PC-3 (cell line): ENCODE measurements at regions not wholly inside any gene's neighbourhood (a gene's known extent, or its start where the extent isn't known, plus 50 kb on each side); places are given as distances from the start of the nearest gene placed in this dataset.

Experiments used
- ATAC-seq: fragments of 200-7000 bp; cut with Tn5 transposase; 2 replicates; pipeline ENCODE4 v1.9.1; 2020; ENCODE audit warnings: mild to moderate bottlenecking, moderate library complexity
- BruUV-seq: library from RNA; stranded (reverse); fragments of 400-500 nt; replicated peaks from 2 replicates; lab custom pipeline; 2021; lab: Mats Ljungman, UMichigan
- CTCF ChIA-PET: fragments of 300-600 bp; sonication (Branson Sonifier 250); formaldehyde crosslinking; loops from one replicate; lab custom pipeline; 2022; ENCODE audit warnings: antibody characterized with exemption; lab: Charles Lee
- POLR2A ChIA-PET: fragments of 300-600 bp; sonication (Branson Sonifier 250); formaldehyde crosslinking; loops from one replicate; lab custom pipeline; 2022; ENCODE audit warnings: antibody characterized with exemption; ENCODE audit not compliant: unreplicated experiment; lab: Charles Lee
- DNase-seq: peaks from one replicate; pipeline ENCODE4 v3.0.0-alpha.2; 2015
- H2AFZ ChIP-seq: fragments of 300-600 bp; sonication (generic); 2 replicates; pipeline ENCODE4 v1.6.0; 2016; ENCODE audit warnings: antibody characterized with exemption, low read length
- H3F3A ChIP-seq: fragments of 300-600 bp; sonication (generic); one replicate; pipeline ENCODE4 v1.6.0; 2017; ENCODE audit warnings: antibody characterized with exemption, low read length, control low read depth, mild to moderate bottlenecking; ENCODE audit not compliant: unreplicated experiment
- H3K27ac ChIP-seq: fragments of 300-600 bp; sonication (generic); 2 replicates; pipeline ENCODE4 v1.5.1; 2016; ENCODE audit warnings: mild to moderate bottlenecking, low read length
- H3K27me3 ChIP-seq: fragments of 300-600 bp; sonication (generic); 2 replicates; pipeline ENCODE4 v1.6.1; 2016; ENCODE audit warnings: low read length, mixed read lengths
- H3K36me3 ChIP-seq: fragments of 300-600 bp; sonication (generic); 2 replicates; pipeline ENCODE4 v1.6.1; 2016; ENCODE audit warnings: low read depth, mixed run types, low read length, mixed read lengths
- H3K4me1 ChIP-seq: fragments of 300-600 bp; sonication (generic); 2 replicates; pipeline ENCODE4 v1.5.1; 2016; ENCODE audit warnings: low read length; ENCODE audit not compliant: insufficient read depth
- H3K4me2 ChIP-seq: fragments of 300-600 bp; sonication (generic); 2 replicates; pipeline ENCODE4 v1.6.0; 2016; ENCODE audit warnings: low read length
- H3K4me3 ChIP-seq: fragments of 300-600 bp; sonication (generic); 2 replicates; pipeline ENCODE4 v1.5.1; 2016; ENCODE audit warnings: mild to moderate bottlenecking, low read length, mixed read lengths
- H3K79me2 ChIP-seq: fragments of 300-600 bp; sonication (generic); 2 replicates; pipeline ENCODE4 v1.6.1; 2017; ENCODE audit warnings: low read length, mixed read lengths
- H3K9ac ChIP-seq: fragments of 300-600 bp; sonication (generic); 2 replicates; pipeline ENCODE4 v1.6.0; 2016; ENCODE audit warnings: mild to moderate bottlenecking, low read length
- H3K9me2 ChIP-seq: fragments of 300-600 bp; sonication (generic); replicated peaks from 2 replicates; pipeline ENCODE4 v1.6.1; 2016; ENCODE audit warnings: mixed run types, low read length, mixed read lengths
- H3K9me3 ChIP-seq: fragments of 300-600 bp; sonication (generic); 2 replicates; pipeline ENCODE4 v1.6.1; 2016; ENCODE audit warnings: low read length, mixed read lengths
- H4K20me1 ChIP-seq: fragments of 300-600 bp; sonication (generic); 2 replicates; pipeline ENCODE4 v1.6.1; 2016; ENCODE audit warnings: low read length, mixed read lengths
- EZH2 ChIP-seq: fragments of 300-600 bp; sonication (generic); IDR thresholded peaks from one replicate; pipeline ENCODE4 v1.6.1; 2017; ENCODE audit warnings: antibody characterized with exemption, mild to moderate bottlenecking, low read length; ENCODE audit not compliant: unreplicated experiment
- EZH2phosphoT487 ChIP-seq: fragments of 300-600 bp; sonication (generic); IDR thresholded peaks from 2 replicates; pipeline ENCODE4 v1.6.1; 2018; ENCODE audit warnings: mild to moderate bottlenecking, antibody characterized with exemption, low read length, borderline replicate concordance
- intact Hi-C: fragments of 100-400 bp; cut with micrococcal nuclease; formaldehyde crosslinking; loops from 2 replicates; pipeline ENCODE4 v1.9.0; 2023
- TF ChIP-seq, protein P1 (sequence below): fragments of 300-600 bp; sonication (generic); conservative IDR thresholded peaks from 2 replicates; pipeline ENCODE4 v1.5.1; 2017; ENCODE audit warnings: antibody characterized with exemption, low read depth, mild to moderate bottlenecking, low read length

DNA sequence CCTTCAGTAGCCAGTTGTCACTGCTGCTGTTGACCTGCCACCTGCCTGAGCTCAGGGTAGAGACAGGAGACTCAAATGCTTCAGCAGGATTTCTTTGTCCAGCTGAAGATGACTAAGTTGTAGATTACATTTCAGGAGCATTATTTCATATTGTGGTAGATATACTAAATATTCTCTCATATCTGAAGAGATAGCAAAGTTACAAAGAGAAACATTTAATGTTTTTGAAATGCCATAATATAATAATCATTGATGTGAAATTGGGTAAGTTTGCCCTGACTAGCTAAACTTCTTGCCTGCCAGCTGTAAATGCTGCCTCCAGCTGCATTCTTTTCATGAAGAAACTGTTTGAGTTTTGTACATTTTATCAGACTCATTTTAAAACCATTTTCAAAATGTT lies 247.6 kb upstream of the CNKSR2 start:
- H3F3A ChIP-seq = no peaks in the 10 kb centered on the region
- no peak overlapping the region for H3K27ac ChIP-seq
- no peak for ATAC-seq
- H2AFZ ChIP-seq = no peak overlapping the region
- H3K9me2 ChIP-seq = no peaks in the 10 kb centered on the region
- no TSS peak for BruUV-seq
- CTCF ChIA-PET = no interaction called here
- H4K20me1 ChIP-seq = no peaks in the 10 kb centered on the region
- no peaks in the 10 kb centered on the region for H3K36me3 ChIP-seq
- no peaks in the 10 kb centered on the region for H3K9me3 ChIP-seq
- no peaks in the 10 kb centered on the region for H3K27me3 ChIP-seq
- no peak overlapping the region for H3K9ac ChIP-seq
- intact Hi-C loops = no loop called here
- no peak overlapping the region for H3K4me2 ChIP-seq
- H3K4me1 ChIP-seq = no peaks in the 10 kb centered on the region
- DNase-seq = no peak
- no peaks in the 10 kb centered on the region for H3K79me2 ChIP-seq
- POLR2A ChIA-PET = no interaction called here
- no peak overlapping the region for H3K4me3 ChIP-seq
- TF ChIP-seq, protein P1, sequence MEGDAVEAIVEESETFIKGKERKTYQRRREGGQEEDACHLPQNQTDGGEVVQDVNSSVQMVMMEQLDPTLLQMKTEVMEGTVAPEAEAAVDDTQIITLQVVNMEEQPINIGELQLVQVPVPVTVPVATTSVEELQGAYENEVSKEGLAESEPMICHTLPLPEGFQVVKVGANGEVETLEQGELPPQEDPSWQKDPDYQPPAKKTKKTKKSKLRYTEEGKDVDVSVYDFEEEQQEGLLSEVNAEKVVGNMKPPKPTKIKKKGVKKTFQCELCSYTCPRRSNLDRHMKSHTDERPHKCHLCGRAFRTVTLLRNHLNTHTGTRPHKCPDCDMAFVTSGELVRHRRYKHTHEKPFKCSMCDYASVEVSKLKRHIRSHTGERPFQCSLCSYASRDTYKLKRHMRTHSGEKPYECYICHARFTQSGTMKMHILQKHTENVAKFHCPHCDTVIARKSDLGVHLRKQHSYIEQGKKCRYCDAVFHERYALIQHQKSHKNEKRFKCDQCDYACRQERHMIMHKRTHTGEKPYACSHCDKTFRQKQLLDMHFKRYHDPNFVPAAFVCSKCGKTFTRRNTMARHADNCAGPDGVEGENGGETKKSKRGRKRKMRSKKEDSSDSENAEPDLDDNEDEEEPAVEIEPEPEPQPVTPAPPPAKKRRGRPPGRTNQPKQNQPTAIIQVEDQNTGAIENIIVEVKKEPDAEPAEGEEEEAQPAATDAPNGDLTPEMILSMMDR = no peak
- TF ChIP-seq EZH2 (no peak), EZH2phosphoT487 (no peak)

DNA sequence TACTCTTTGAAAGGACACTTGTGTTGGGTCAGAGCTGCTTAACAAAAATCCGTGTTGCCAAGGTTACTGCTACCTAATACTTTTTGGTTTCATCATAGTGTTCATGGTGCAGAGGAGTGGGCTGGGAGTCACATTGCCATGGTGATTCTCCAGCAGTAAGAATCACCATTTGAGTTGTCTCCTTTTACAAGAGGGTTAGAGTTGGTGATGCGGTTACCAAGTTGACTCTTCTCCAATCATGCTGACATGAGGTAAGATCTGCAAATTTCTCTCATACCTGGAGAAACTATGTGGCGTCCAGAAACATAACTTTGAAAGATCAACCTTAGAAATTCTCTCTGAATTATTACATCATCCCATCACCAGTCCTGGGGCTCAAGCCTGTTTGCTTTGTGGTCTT lies 242.9 kb upstream of the CNKSR2 start:
- Histone ChIP-seq H3F3A (no peaks in the 10 kb centered on the region), H4K20me1 (no peaks in the 10 kb centered on the region), H3K4me2 (no peak overlapping the region), H3K27ac (no peak overlapping the region), H3K27me3 (no peaks in the 10 kb centered on the region), H3K9ac (no peak overlapping the region), H3K4me1 (no peaks in the 10 kb centered on the region), H3K4me3 (no peak overlapping the region), H3K36me3 (no peaks in the 10 kb centered on the region), H3K79me2 (no peaks in the 10 kb centered on the region), H2AFZ (no peak overlapping the region), H3K9me3 (no peaks in the 10 kb centered on the region), H3K9me2 (no peaks in the 10 kb centered on the region)
- TF ChIP-seq, protein P1 = no peak
- TF ChIP-seq EZH2 (no peak), EZH2phosphoT487 (no peak)
- POLR2A ChIA-PET = no interaction called here
- ATAC-seq (no peak), DNase-seq (no peak)
- intact Hi-C loops = no loop called here
- no TSS peak for BruUV-seq
- CTCF ChIA-PET = no interaction called here

DNA sequence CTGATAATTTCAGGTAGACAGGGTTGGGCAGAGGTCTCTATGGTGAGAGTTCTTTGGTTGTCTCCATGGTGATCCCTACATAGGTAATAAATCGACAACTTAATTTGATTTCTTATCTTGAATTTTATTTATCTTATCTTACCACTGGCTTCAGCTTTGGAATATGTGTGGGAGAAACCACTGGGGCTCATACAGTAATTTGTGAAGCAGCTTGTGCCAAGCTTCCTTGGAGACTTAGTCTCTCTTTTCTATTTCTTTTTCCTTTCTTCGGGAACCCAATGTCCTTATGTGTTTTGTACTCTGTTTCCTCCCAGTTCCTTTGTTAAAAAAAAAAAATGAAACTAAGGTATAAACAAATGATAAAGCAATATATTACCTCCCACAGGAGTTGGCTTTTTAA lies 242.4 kb upstream of the CNKSR2 start:
- no peak overlapping the region for H3K4me2 ChIP-seq
- no peaks in the 10 kb centered on the region for H3K27me3 ChIP-seq
- intact Hi-C loops = no loop called here
- H3K4me1 ChIP-seq = no peaks in the 10 kb centered on the region
- ATAC-seq (no peak), DNase-seq (no peak)
- POLR2A ChIA-PET = no interaction called here
- no peaks in the 10 kb centered on the region for H3K9me3 ChIP-seq
- H3K9me2 ChIP-seq = no peaks in the 10 kb centered on the region
- H2AFZ ChIP-seq = no peak overlapping the region
- CTCF ChIA-PET = no interaction called here
- H3K36me3 ChIP-seq = no peaks in the 10 kb centered on the region
- H3K9ac ChIP-seq = no peak overlapping the region
- no peaks in the 10 kb centered on the region for H3K79me2 ChIP-seq
- H3K4me3 ChIP-seq = no peak overlapping the region
- TF ChIP-seq, protein P1 = no peak
- TF ChIP-seq EZH2phosphoT487 (no peak), EZH2 (no peak)
- BruUV-seq = no TSS peak
- H3K27ac ChIP-seq = no peak overlapping the region
- no peaks in the 10 kb centered on the region for H4K20me1 ChIP-seq
- no peaks in the 10 kb centered on the region for H3F3A ChIP-seq
